ENCODE measurements at regions not wholly inside any gene's neighbourhood (a gene's known extent, or its start where the extent isn't known, plus 50 kb on each side); places are given as distances from the start of the nearest gene placed in this dataset.

GRCh38 chr14:58724206-58724605 is 86.4 kb downstream of the DACT1 start:
- H3F3A ChIP-seq (replicated peaks; ENCODE audit: insufficient read depth), result no peaks in the 10 kb centered on the region
- WGBS (ENCODE audit: low lambda C conversion rate), result 59% methylated on average over 2 of the region's 2 CpGs

More at GRCh38 chr14:58724206-58724605, 86.4 kb downstream of the DACT1 start:
- ChIA-PET CTCF (no interaction called here), POLR2A (no interaction called here)
- TF ChIP-seq RXRA (IDR thresholded peaks at IDR 0.05; ENCODE audit: borderline replicate concordance, low read depth), result no peak
- no peak for TF ChIP-seq REST (IDR thresholded peaks at IDR 0.05; ENCODE audit: low read depth, low read length)
- no peak for TF ChIP-seq TAF1 (IDR thresholded peaks at IDR 0.05; ENCODE audit: borderline replicate concordance, low read depth, low read length)
- no peak for TF ChIP-seq USF1 (IDR thresholded peaks at IDR 0.05; ENCODE audit: borderline replicate concordance, low read depth)
- TF ChIP-seq IRF3 (IDR thresholded peaks at IDR 0.05; ENCODE audit: low read depth, low read length), result no peak
- no peak for TF ChIP-seq SIN3A (IDR thresholded peaks at IDR 0.05; ENCODE audit: borderline replicate concordance, low read depth, low read length)
- no peak for TF ChIP-seq POLR2AphosphoS5 (IDR thresholded peaks at IDR 0.05; ENCODE audit: low read depth, low read length)
- no peak for TF ChIP-seq GABPA (IDR thresholded peaks at IDR 0.05; ENCODE audit: low read depth)
- no peak for TF ChIP-seq SMC3 (IDR thresholded peaks at IDR 0.05; ENCODE audit: low read depth, low read length)
- TF ChIP-seq FOSL2 (IDR thresholded peaks at IDR 0.05; ENCODE audit: borderline replicate concordance, low read depth), result no peak
- no peak for TF ChIP-seq MAX (IDR thresholded peaks at IDR 0.05; ENCODE audit: low read depth)
- no peak for TF ChIP-seq NRF1 (IDR thresholded peaks at IDR 0.05; ENCODE audit: low read depth, low read length)
- TF ChIP-seq EZH2phosphoT487 (IDR thresholded peaks at IDR 0.05; ENCODE audit: borderline replicate concordance, low read depth), result no peak
- TF ChIP-seq EP300 (IDR thresholded peaks at IDR 0.05; ENCODE audit: borderline replicate concordance in 1 of 2, low read depth in 1 of 2, low read length in 1 of 2), result no peak
- no peaks in the 10 kb centered on the region for H4K20me1 ChIP-seq (ENCODE audit: insufficient read depth)
- H3K9me2 ChIP-seq, result no peaks in the 10 kb centered on the region
- H3K9ac ChIP-seq, result no peak overlapping the region
- no peaks in the 10 kb centered on the region for H3K9me3 ChIP-seq
- DNase-seq, result no peak
- no peak overlapping the region for H3K4me3 ChIP-seq (ENCODE audit: low read depth in 2 of 2, low read length in 1 of 2)
- no peak overlapping the region for H3K27ac ChIP-seq (ENCODE audit: low read depth in 2 of 2, low read length in 1 of 2)
- H3K4me2 ChIP-seq, result no peak overlapping the region
- H3K4me1 ChIP-seq (ENCODE audit: control insufficient read depth in 1 of 2, insufficient read depth in 2 of 2, low read depth in 1 of 2, low read length in 1 of 2), result no peaks in the 10 kb centered on the region
- no peaks in the 10 kb centered on the region for H3K36me3 ChIP-seq (replicated peaks in 1 of 2; ENCODE audit: control insufficient read depth in 1 of 2, insufficient read depth in 2 of 2, low read length in 1 of 2)
- H2AFZ ChIP-seq (ENCODE audit: low read depth), result no peak overlapping the region
- no peaks in the 10 kb centered on the region for H3K27me3 ChIP-seq (ENCODE audit: insufficient read depth)
- no peaks in the 10 kb centered on the region for H3K79me2 ChIP-seq (ENCODE audit: insufficient read depth)
